Fibroblast of skin of back (primary cell): ENCODE measurements at regions not wholly inside any gene's neighbourhood (a gene's known extent, or its start where the extent isn't known, plus 50 kb on each side); places are given as distances from the start of the nearest gene placed in this dataset.

ENCODE experiments used
- DNase-seq: peaks from one replicate; pipeline ENCODE4 v3.0.0-alpha.2; 2013

DNA sequence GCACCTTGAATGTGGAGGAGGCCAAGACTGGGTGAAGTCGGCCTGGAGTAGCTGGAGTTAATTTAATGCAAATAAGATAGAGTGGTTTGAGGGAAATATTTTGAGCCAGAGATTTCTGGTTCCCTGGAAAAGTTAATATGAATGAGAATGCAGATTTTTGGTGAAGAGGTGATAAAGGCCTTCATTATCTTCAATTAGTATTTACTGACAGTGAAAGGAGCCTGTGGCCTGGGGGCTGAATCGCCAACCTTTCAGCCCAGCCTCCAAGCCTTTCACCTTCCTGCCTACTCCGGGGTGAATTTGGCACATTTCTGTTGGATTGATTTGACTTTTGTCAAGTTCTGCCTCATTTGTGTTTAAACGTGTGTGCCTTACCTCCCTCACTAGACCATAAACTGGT is 147.8 kb downstream of the SOX2 start:
- no peak for DNase-seq

DNA sequence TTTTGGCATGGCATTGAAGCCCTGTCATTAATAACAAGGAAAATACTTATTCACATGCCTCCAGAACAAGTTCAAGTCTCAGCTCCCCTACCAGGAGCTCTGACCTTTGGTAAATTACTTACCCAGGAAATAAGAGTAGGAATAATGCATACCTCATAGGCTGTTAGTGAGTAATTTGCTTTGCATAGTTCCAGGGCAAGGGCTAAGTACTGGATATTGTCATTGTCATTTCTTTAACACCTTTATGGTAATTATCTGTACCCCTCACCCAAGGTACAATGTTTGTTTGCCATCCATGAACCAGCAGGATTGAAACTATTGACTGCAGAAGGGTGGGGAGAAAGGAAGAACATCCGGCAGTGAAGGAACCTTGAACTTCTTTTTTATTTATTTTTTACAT is 148.5 kb downstream of the SOX2 start:
- DNase-seq: no peak

GRCh38 chr3:181862502-181862901 is 150.8 kb downstream of the SOX2 start:
- no peak for DNase-seq

- DNase-seq: no peak
Observed at GRCh38 chr3:181868576-181869082, 156.9 kb downstream of the SOX2 start.

- DNase-seq: no peak
Observed at GRCh38 chr3:181872887-181873286, 161.2 kb downstream of the SOX2 start.

DNA sequence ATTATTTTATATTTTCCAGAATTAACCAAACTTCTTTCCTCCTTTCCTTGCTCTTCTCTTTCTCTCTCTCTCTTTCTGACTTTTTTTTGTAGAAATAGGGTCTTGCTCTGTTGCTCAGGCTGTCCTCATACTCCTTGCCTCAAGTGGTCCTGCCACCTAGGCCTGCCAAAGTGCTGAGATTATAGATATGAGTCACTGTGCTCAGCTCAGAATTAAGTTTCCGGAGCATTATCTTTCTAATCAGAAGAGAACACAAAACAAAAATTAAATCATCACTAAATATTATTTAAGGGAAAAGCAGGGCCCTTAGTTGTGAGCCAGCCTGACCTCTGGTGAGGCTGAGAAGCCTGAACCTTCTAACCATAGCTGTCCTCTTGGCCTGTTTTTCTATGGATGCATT is 168.2 kb downstream of the SOX2 start:
- DNase-seq: no peak

GRCh38 chr3:181880331-181880730 is 168.6 kb downstream of the SOX2 start:
- no peak for DNase-seq

GRCh38 chr3:181881749-181882148 is 170.0 kb downstream of the SOX2 start:
- DNase-seq: no peak

GRCh38 chr3:181885868-181886630 is 174.3 kb downstream of the SOX2 start:
- DNase-seq: no peak

- DNase-seq: no peak
Observed at GRCh38 chr3:181886676-181887075, 175.0 kb downstream of the SOX2 start.

DNA sequence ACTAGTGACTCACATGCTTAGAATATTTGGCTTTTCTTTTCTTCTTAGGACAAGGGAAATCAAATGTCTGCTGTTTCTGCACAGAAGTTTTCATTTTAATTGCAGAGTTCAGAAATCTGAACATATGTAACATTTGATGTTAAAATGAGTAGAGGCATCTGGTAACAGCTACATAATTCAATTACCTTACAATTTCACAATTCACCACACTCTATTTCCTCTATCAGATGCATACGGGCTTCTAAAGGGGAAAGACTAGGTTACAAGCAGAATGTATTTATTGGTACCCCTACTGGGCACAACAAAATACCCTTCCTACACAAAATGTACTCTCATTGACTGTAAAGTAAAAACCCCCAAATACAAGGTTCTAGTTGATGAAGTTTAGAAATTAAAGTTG is 176.0 kb downstream of the SOX2 start:
- DNase-seq: no peak

- DNase-seq: no peak
Observed at GRCh38 chr3:181888234-181888633, 176.5 kb downstream of the SOX2 start.

DNA sequence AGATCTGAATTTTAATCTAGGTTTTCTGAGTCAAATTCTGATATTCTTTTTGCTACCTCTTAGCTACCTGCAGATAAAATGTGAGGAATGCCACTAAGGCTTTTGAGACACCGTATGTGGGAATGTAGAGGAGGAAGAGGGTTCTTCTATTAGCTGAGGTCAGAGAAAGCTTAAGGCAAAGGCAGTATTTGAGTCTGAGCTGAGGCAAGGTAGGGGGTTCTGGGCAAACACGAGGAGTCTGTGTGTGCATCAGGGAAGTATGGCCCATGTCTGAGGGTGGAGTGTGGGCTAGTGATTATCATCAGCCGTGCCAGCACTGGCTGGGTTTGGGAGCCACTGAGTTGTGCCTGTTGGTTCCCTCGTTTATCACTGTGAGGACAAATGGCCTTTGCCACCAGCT is 181.1 kb downstream of the SOX2 start:
- no peak for DNase-seq

DNA sequence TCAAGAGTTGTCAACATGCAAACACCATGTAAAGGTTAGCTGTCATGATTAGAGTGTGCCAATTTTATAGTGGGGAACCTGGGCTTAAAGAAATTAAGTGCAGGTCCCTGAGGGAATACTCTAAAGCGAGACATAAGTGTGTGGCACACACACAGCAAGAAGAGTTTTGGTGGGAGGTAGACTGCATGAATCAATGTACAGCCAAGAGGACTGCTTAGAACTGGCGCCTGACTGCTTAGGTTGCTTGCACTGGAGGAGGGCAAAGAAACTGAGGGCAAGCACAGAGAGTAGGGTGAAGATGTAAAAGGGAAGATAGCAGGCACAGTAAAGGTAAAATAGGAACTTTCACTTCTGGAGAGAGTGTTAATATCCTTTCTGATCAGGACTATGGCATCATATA is 184.9 kb downstream of the SOX2 start:
- no peak for DNase-seq

- DNase-seq: no peak
Observed at GRCh38 chr3:181899702-181900101, 188.0 kb downstream of the SOX2 start.

- no peak for DNase-seq
Observed at GRCh38 chr3:181901626-181902025, 189.9 kb downstream of the SOX2 start.

GRCh38 chr3:181906338-181906737 is 194.6 kb downstream of the SOX2 start:
- DNase-seq: no peak

- DNase-seq: no peak
Observed at GRCh38 chr3:181909241-181909640, 197.5 kb downstream of the SOX2 start.

DNA sequence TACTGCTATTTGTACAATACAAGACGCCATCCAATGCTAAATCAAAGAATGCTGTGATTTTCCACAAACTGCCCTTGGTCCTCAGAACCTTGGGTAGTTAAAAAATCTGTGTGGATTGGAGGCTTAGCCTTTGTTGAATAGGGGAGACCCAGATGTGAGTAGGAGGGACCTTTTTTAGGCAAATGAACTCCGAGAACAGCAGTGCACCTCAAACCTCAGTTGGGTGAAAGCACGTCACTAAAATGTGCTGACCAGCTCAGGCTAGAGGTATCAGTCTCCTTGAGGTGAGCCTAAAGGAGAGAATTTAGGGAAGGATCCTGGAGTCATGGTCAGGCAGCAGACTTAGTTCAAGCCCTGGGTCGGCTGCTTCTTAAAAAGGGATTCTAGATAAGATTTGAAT is 200.7 kb downstream of the SOX2 start:
- no peak for DNase-seq

DNA sequence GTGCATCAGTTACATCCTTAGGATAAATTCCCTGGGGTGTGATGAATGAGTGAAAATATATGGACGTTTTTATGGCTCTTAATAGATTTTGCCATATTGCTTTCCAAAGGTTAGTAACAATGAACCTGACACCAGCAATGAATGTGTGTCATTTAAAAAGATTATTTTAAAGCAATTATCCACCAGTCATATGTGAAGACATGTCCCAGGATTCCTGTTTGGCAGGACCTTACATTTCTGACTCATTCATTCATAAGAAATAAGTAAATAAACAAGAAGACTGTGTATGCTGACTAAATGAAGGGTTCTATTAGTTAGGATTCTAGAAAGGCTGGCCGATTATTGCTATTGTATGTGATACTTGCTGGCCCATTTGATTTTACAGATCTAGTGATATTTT is 201.5 kb downstream of the SOX2 start:
- peak; percentile 15 for DNase-seq

DNA sequence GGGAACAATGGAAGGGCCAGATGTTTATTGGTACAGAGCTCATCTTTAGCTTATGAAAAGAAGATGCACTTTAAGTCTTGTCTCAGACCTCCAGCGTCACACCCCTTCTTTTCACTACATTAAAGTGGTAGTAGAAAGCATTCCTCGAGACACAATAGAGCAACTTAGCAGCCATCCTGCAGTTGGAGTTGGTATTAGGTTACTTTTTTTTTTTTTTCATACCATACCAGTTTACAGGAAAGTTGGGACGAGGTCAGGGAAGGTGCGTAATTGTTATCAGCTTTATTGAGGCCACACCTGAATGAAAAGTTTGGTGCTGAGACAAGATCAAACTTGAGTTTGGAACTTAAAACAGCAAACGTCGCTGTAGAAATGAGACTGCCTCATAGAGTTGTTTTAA is 203.8 kb downstream of the SOX2 start:
- DNase-seq: no peak

- no peak for DNase-seq
Observed at GRCh38 chr3:181916013-181916412, 204.3 kb downstream of the SOX2 start.

DNA sequence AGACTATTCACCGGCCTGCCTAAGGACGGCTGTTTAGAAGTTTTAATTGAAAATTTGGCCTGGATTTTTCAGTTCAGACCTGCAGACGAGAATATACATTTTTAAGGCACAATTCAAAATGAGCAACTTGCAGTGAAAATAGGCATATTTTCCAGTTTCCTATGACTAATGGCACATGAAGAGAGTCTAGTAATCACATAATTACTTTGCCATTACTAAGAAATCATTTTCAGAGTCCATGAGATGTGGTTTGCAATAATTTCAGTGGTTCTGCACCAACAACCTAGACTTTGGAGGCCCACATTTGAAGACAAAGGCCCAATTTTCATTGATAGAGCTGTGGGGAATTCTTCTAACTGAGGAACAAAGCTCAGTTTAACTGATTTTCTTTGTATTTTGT is 205.3 kb downstream of the SOX2 start:
- DNase-seq: no peak

DNA sequence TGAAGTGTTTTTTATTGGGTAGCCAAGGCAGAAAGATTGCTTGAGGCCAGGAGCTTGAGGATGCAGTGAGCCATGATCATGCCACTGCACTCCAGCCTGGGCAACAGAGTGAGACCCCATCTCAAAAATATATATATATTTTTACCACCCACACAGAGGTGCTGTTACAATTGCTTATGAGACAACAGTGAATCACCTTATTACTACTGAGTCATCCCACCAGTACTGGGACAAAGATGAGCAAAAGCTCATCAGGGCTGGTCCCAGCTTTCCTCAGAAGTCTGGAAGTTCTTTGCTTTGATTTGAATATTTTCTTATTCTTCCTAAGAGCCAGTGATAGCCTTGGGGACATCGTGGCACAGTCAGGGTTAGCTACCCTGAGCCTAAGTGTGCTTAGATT is 207.7 kb downstream of the SOX2 start:
- peak; percentile 10 for DNase-seq

- no peak for DNase-seq
Observed at GRCh38 chr3:181920409-181920808, 208.7 kb downstream of the SOX2 start.
